ENCODE measurements at regions not wholly inside any gene's neighbourhood (a gene's known extent, or its start where the extent isn't known, plus 50 kb on each side); places are given as distances from the start of the nearest gene placed in this dataset.

DNA sequence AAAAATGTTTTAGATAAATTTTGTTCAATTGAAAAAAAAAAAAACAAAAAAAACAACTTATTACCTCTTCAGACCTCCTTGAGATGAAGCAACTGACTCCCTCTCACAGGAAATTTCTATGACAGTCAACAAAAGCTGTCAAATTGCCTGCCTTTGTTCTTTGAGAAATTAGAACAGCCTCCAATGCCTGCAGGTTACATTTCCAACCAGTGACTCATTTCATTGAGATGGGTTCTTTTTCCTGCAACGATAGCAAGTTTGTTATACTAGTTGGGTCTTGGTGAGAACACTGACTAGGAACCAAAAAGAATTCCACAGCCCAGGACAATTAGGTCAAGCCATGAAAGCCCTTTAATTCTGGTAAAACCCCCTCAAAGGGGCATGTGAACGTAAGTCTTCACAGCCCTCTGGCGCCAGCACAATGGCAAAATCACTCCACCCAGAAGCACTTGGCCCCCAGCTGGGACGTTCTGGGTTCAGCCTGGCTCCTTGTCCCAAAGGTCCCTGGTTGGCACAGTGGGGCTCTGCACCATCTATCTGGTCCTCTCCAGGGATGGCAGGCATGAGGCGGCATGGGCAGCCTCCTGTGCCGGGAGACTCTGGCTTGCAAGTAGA, 87.0 kb downstream of the SPP2 start:
- TF ChIP-seq CTCF (optimal IDR thresholded peaks at IDR 0.05 in 1 of 3, IDR thresholded peaks at IDR 0.05 in 1 of 3, conservative IDR thresholded peaks at IDR 0.05 in 1 of 3; ENCODE audit: extremely low read depth in 1 of 3, insufficient read depth in 2 of 3, low read length in 3 of 3): no peak
- no peak for TF ChIP-seq EZH2 (IDR thresholded peaks at IDR 0.05; ENCODE audit: low read length)

All from keratinocyte (primary cell).